OCI-LY3 (cell line): ENCODE measurements at regions not wholly inside any gene's neighbourhood (a gene's known extent, or its start where the extent isn't known, plus 50 kb on each side); places are given as distances from the start of the nearest gene placed in this dataset.

Source experiments
- EZH2phosphoT487 ChIP-seq: fragments of 200-600 bp; shearing (Covaris generic); IDR thresholded peaks from 2 replicates; pipeline ENCODE4 v1.6.1; 2018; ENCODE audit warnings: antibody characterized with exemption, mixed run types, low read depth
- TF ChIP-seq, protein P1 (sequence below): fragments of 200-600, 300-600 bp; sonication (generic); IDR thresholded peaks from 2 replicates; pipeline ENCODE4 v1.5.1; 2014; ENCODE audit warnings: antibody characterized with exemption, low read length, low read depth

DNA sequence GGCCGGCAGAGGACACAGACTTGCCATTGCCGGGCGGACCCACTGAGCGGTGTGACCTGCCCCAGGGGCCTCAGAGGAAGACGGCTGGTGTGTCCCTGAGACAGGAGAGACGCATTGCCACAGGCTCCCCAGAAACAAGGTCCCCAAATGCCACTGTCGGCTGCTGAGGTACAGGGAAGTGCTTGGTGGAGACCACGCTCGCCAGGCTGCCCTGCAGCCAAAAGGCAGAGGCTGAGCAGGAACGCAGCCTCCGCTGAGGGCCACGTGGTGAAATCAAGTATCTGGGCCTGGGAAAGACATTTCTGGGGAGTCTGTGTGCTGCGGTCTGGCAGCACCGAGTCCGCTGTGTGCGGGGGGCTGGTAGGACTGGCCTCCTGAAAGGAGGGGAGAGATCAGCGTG is 794.9 kb downstream of the BRD1 start:
- TF ChIP-seq, protein P1, sequence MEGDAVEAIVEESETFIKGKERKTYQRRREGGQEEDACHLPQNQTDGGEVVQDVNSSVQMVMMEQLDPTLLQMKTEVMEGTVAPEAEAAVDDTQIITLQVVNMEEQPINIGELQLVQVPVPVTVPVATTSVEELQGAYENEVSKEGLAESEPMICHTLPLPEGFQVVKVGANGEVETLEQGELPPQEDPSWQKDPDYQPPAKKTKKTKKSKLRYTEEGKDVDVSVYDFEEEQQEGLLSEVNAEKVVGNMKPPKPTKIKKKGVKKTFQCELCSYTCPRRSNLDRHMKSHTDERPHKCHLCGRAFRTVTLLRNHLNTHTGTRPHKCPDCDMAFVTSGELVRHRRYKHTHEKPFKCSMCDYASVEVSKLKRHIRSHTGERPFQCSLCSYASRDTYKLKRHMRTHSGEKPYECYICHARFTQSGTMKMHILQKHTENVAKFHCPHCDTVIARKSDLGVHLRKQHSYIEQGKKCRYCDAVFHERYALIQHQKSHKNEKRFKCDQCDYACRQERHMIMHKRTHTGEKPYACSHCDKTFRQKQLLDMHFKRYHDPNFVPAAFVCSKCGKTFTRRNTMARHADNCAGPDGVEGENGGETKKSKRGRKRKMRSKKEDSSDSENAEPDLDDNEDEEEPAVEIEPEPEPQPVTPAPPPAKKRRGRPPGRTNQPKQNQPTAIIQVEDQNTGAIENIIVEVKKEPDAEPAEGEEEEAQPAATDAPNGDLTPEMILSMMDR, result no peak
- no peak for TF ChIP-seq EZH2phosphoT487
